GM23248 (cell line): ENCODE measurements at regions not wholly inside any gene's neighbourhood (a gene's known extent, or its start where the extent isn't known, plus 50 kb on each side); places are given as distances from the start of the nearest gene placed in this dataset.

ENCODE experiments used
- DNase-seq: peaks from one replicate; pipeline ENCODE4 v3.0.0-alpha.2; 2015
- H2AFZ ChIP-seq: fragments of 200-600 bp; sonication (generic); 2 replicates; pipeline ENCODE4 v1.6.1; 2016; ENCODE audit warnings: antibody characterized with exemption
- H3F3A ChIP-seq: fragments of 200-600 bp; sonication (generic); 2 replicates; pipeline ENCODE4 v1.6.1; 2016; ENCODE audit warnings: mild to moderate bottlenecking, antibody characterized with exemption, mixed run types; ENCODE audit not compliant: insufficient read depth
- H3K27ac ChIP-seq: fragments of 200-600 bp; sonication (generic); 2 replicates; pipeline ENCODE4 v1.5.1; 2016; ENCODE audit warnings: mild to moderate bottlenecking
- H3K27me3 ChIP-seq: fragments of 200-600 bp; sonication (generic); replicated peaks from 2 replicates; pipeline ENCODE4 v1.6.1; 2016; ENCODE audit warnings: mild to moderate bottlenecking; ENCODE audit not compliant: insufficient read depth
- H3K36me3 ChIP-seq: fragments of 200-600 bp; sonication (generic); 2 replicates; pipeline ENCODE4 v1.6.1; 2016; ENCODE audit warnings: low read depth, mild to moderate bottlenecking
- H3K4me1 ChIP-seq: fragments of 200-600 bp; sonication (generic); 2 replicates; pipeline ENCODE4 v1.6.1; 2016; ENCODE audit warnings: mild to moderate bottlenecking; ENCODE audit not compliant: insufficient read depth
- H3K4me2 ChIP-seq: fragments of 200-600 bp; sonication (generic); one replicate; pipeline ENCODE4 v1.6.1; 2016; ENCODE audit warnings: mild to moderate bottlenecking; ENCODE audit not compliant: unreplicated experiment
- H3K4me3 ChIP-seq: fragments of 200-600 bp; sonication (generic); 2 replicates; pipeline ENCODE4 v1.5.1; 2016; ENCODE audit warnings: mild to moderate bottlenecking
- H3K79me2 ChIP-seq: fragments of 200-600 bp; sonication (generic); 2 replicates; pipeline ENCODE4 v1.6.1; 2016; ENCODE audit warnings: mild to moderate bottlenecking; ENCODE audit not compliant: insufficient read depth
- H3K9ac ChIP-seq: fragments of 200-600 bp; sonication (generic); 2 replicates; pipeline ENCODE4 v1.6.1; 2016; ENCODE audit warnings: mild to moderate bottlenecking
- H3K9me2 ChIP-seq: fragments of 200-600 bp; sonication (generic); 2 replicates; pipeline ENCODE4 v1.6.1; 2016; ENCODE audit warnings: mixed run types, mild to moderate bottlenecking, moderate library complexity; ENCODE audit not compliant: insufficient read depth
- H3K9me3 ChIP-seq: fragments of 200-600 bp; sonication (generic); one replicate; pipeline ENCODE4 v1.6.1; 2017; ENCODE audit warnings: low read depth
- H4K20me1 ChIP-seq: fragments of 200-600 bp; sonication (generic); 2 replicates; pipeline ENCODE4 v1.6.0; 2016; ENCODE audit not compliant: insufficient read depth
- EZH2 ChIP-seq: fragments of 200-600 bp; sonication (generic); IDR thresholded peaks from 2 replicates; pipeline ENCODE4 v1.6.1; 2018; ENCODE audit warnings: antibody characterized with exemption, mild to moderate bottlenecking; ENCODE audit not compliant: insufficient read depth, poor library complexity, severe bottlenecking
- EZH2phosphoT487 ChIP-seq: fragments of 200-600 bp; sonication (generic); IDR thresholded peaks from 2 replicates; pipeline ENCODE4 v1.6.1; 2018; ENCODE audit warnings: antibody characterized with exemption, moderate library complexity, mild to moderate bottlenecking, low read depth; ENCODE audit not compliant: insufficient read depth
- WGBS, 2 experiments: methylation state at CpG; one replicate each; pipeline ENCODE4 v1.1.6; 2015 to 2017; ENCODE audit warnings: low lambda C conversion rate in 2 of 2, low coverage in 1 of 2; ENCODE audit errors: missing lambda C conversion rate in 2 of 2; 5-methylcytosine and 5-hydroxymethylcytosine counted together
- in situ Hi-C: fragments of 300-500 bp; cut with MboI; formaldehyde crosslinking; loops from 2 replicates; pipeline ENCODE4 v1.15.0; 2020

DNA sequence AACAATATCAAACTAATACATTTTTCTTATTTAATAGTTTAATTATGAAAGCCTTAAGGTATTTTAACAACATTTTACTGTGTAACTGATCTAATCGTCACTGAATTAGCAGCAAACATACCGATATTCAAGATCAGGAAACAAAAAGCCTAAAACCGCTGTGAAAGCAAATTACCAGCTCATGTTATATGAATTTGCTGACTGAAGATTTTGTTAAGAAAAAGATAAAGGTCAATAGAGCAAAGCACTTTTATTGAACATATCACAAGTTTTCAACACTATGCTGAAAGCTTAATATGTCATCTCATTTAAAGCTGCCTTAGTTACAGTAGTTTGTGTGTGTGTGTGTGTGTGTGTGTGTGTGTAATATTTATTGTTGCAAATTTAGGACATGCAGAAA is 1634.9 kb upstream of the NUDT12 start:
- Histone ChIP-seq H3K27me3 (no peaks in the 10 kb centered on the region), H3K4me3 (no peak overlapping the region), H4K20me1 (no peaks in the 10 kb centered on the region), H3K4me1 (no peaks in the 10 kb centered on the region), H3K36me3 (no peaks in the 10 kb centered on the region), H3K9me2 (no peaks in the 10 kb centered on the region), H3K9ac (no peak overlapping the region), H3K9me3 (peaks cover 3% of the 10 kb centered on the region), H3K27ac (no peak overlapping the region), H3K79me2 (no peaks in the 10 kb centered on the region), H2AFZ (no peak overlapping the region), H3F3A (no peaks in the 10 kb centered on the region), H3K4me2 (no peak overlapping the region)
- TF ChIP-seq EZH2phosphoT487 = no peak
- no peak for TF ChIP-seq EZH2
- in situ Hi-C loops = no loop called here
- DNase-seq = no peak
- 55% methylated on average over 3 of the region's 3 CpGs for WGBS, 2 experiments

DNA sequence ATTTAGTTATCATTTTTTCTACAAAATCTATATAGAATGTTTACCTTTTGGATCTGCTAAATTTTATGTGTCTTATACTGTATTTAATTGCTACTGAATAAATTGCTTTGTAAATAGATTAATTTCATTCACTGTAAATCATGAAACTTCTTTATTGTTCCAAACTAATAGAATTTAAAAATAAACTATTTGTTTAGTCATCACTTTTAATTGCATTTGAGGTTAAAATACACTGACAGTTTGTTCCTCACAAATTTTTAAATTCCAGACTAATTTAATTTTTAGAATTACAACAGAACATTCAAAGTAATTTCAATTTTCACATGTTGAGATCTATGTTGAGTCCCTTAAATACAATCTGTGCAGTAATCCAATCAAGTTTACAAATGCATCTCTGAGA is 1633.2 kb upstream of the NUDT12 start:
- Histone ChIP-seq H3K27me3 (no peaks in the 10 kb centered on the region), H2AFZ (no peak overlapping the region), H3K27ac (no peak overlapping the region), H4K20me1 (no peaks in the 10 kb centered on the region), H3K4me3 (no peak overlapping the region), H3F3A (no peaks in the 10 kb centered on the region), H3K4me2 (no peak overlapping the region), H3K36me3 (no peaks in the 10 kb centered on the region), H3K9me2 (no peaks in the 10 kb centered on the region), H3K9me3 (peaks cover 3% of the 10 kb centered on the region), H3K9ac (no peak overlapping the region), H3K79me2 (no peaks in the 10 kb centered on the region), H3K4me1 (no peaks in the 10 kb centered on the region)
- no peak for DNase-seq
- TF ChIP-seq EZH2 = no peak
- TF ChIP-seq EZH2phosphoT487 = no peak
- in situ Hi-C loops = no loop called here

GRCh38 chr5:105172918-105173317 is 1610.3 kb upstream of the NUDT12 start:
- Histone ChIP-seq H3K4me3 (no peak overlapping the region), H3K79me2 (no peaks in the 10 kb centered on the region), H3K4me1 (no peaks in the 10 kb centered on the region), H3F3A (no peaks in the 10 kb centered on the region), H3K27ac (no peak overlapping the region), H2AFZ (no peak overlapping the region), H4K20me1 (no peaks in the 10 kb centered on the region), H3K9me2 (no peaks in the 10 kb centered on the region), H3K9ac (no peak overlapping the region), H3K27me3 (no peaks in the 10 kb centered on the region), H3K36me3 (no peaks in the 10 kb centered on the region), H3K9me3 (no peaks in the 10 kb centered on the region), H3K4me2 (no peak overlapping the region)
- DNase-seq = no peak
- WGBS, 2 experiments = 47 to 48% methylated on average over 2 of the region's 2 CpGs
- no peak for TF ChIP-seq EZH2
- TF ChIP-seq EZH2phosphoT487 = no peak
- in situ Hi-C loops = no loop called here

DNA sequence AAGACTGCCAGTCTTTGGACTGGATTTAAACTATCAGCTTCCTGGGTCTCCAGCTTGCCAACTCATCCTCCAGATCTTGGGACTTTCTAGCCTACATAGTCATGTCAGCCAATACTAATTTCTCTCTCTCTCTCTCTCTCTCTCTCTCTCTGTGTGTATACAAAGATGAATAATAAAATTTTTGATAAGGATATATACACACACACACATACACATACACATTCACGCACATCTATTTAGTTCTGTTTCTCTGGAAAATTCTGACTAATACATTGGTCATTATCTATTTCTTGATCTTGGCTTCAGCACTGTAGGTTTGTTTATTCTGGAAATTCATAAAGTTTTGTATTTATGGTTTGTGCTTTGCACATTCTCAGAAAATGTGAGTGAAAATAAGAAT is 1606.2 kb upstream of the NUDT12 start:
- DNase-seq = no peak
- whole genome bisulfite sequencing, 2 experiments = 24 to 57% methylated on average over 1 of the region's 1 CpG

GRCh38 chr5:105167092-105167491 is 1604.5 kb upstream of the NUDT12 start:
- WGBS, 2 experiments = 57 to 59% methylated on average over 3 of the region's 3 CpGs
- TF ChIP-seq EZH2phosphoT487 = no peak
- no peak for TF ChIP-seq EZH2
- no peak overlapping the region for H3K27ac ChIP-seq
- no peaks in the 10 kb centered on the region for H3K27me3 ChIP-seq
- H3K4me1 ChIP-seq = no peaks in the 10 kb centered on the region
- no peak overlapping the region for H3K4me3 ChIP-seq
- in situ Hi-C loops = no loop called here
- no peaks in the 10 kb centered on the region for H4K20me1 ChIP-seq
- no peak overlapping the region for H2AFZ ChIP-seq
- H3K9ac ChIP-seq = no peak overlapping the region
- H3K36me3 ChIP-seq = no peaks in the 10 kb centered on the region
- H3K79me2 ChIP-seq = no peaks in the 10 kb centered on the region
- no peaks in the 10 kb centered on the region for H3K9me2 ChIP-seq
- no peak overlapping the region for H3K4me2 ChIP-seq
- no peaks in the 10 kb centered on the region for H3F3A ChIP-seq
- no peak for DNase-seq
- no peaks in the 10 kb centered on the region for H3K9me3 ChIP-seq

More for the DNA sequence above, 1606.2 kb upstream of the NUDT12 start:
- H3K9ac ChIP-seq = no peak overlapping the region
- in situ Hi-C loops = no loop called here
- H3K79me2 ChIP-seq = no peaks in the 10 kb centered on the region
- no peaks in the 10 kb centered on the region for H3F3A ChIP-seq
- no peak overlapping the region for H2AFZ ChIP-seq
- no peak overlapping the region for H3K4me2 ChIP-seq
- TF ChIP-seq EZH2phosphoT487 = no peak
- no peak for TF ChIP-seq EZH2
- no peaks in the 10 kb centered on the region for H4K20me1 ChIP-seq
- no peaks in the 10 kb centered on the region for H3K36me3 ChIP-seq
- H3K4me3 ChIP-seq = no peak overlapping the region
- no peaks in the 10 kb centered on the region for H3K9me3 ChIP-seq
- H3K9me2 ChIP-seq = no peaks in the 10 kb centered on the region
- no peaks in the 10 kb centered on the region for H3K27me3 ChIP-seq
- H3K27ac ChIP-seq = no peak overlapping the region
- no peaks in the 10 kb centered on the region for H3K4me1 ChIP-seq
